ENCODE measurements at regions not wholly inside any gene's neighbourhood (a gene's known extent, or its start where the extent isn't known, plus 50 kb on each side); places are given as distances from the start of the nearest gene placed in this dataset.

- no peak overlapping the region for H3K27ac Mint-ChIP-seq
- no peak for DNase-seq (ENCODE audit: low spot score)
- H2AFZ ChIP-seq = no peak overlapping the region
Measured at GRCh38 chr7:113004726-113005454, 81.7 kb downstream of the GPR85 start.

More at GRCh38 chr7:113004726-113005454, 81.7 kb downstream of the GPR85 start:
- Mint-ChIP-seq H3K4me3 (no peak overlapping the region), H3K9me3 (no peaks in the 10 kb centered on the region), H3K4me1 (no peaks in the 10 kb centered on the region), H3K27me3 (ENCODE audit: insufficient read depth, low read depth, poor library complexity) (peaks cover 3% of the 10 kb centered on the region), H3K36me3 (ENCODE audit: low read depth) (no peaks in the 10 kb centered on the region)
- H3K27ac ChIP-seq (ENCODE audit: low read depth) = no peak overlapping the region
- no peaks in the 10 kb centered on the region for H3K4me1 ChIP-seq (ENCODE audit: insufficient read depth)
- no peaks in the 10 kb centered on the region for H3K36me3 ChIP-seq (ENCODE audit: insufficient read depth)
- H3K79me2 ChIP-seq (replicated peaks; ENCODE audit: insufficient read depth) = no peaks in the 10 kb centered on the region
- no peak overlapping the region for H3K4me3 ChIP-seq
- H3K27me3 ChIP-seq (ENCODE audit: insufficient read depth) = no peaks in the 10 kb centered on the region
- H4K20me1 ChIP-seq (replicated peaks; ENCODE audit: insufficient read depth) = no peaks in the 10 kb centered on the region
- H3K9me2 ChIP-seq (ENCODE audit: insufficient read depth) = peaks cover 17% of the 10 kb centered on the region
- no peak for TF ChIP-seq JUNB (IDR thresholded peaks at IDR 0.05; ENCODE audit: unreplicated experiment)
- TF ChIP-seq EZH2 (IDR thresholded peaks at IDR 0.05; ENCODE audit: low read depth, unreplicated experiment) = no peak
- no peak for TF ChIP-seq CREB1 (CRISPR knock-in tag; IDR thresholded peaks at IDR 0.05; ENCODE audit: low read depth)
- TF ChIP-seq, protein P1, sequence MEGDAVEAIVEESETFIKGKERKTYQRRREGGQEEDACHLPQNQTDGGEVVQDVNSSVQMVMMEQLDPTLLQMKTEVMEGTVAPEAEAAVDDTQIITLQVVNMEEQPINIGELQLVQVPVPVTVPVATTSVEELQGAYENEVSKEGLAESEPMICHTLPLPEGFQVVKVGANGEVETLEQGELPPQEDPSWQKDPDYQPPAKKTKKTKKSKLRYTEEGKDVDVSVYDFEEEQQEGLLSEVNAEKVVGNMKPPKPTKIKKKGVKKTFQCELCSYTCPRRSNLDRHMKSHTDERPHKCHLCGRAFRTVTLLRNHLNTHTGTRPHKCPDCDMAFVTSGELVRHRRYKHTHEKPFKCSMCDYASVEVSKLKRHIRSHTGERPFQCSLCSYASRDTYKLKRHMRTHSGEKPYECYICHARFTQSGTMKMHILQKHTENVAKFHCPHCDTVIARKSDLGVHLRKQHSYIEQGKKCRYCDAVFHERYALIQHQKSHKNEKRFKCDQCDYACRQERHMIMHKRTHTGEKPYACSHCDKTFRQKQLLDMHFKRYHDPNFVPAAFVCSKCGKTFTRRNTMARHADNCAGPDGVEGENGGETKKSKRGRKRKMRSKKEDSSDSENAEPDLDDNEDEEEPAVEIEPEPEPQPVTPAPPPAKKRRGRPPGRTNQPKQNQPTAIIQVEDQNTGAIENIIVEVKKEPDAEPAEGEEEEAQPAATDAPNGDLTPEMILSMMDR (conservative IDR thresholded peaks at IDR 0.05; ENCODE audit: low read depth in 2 of 2) = no peak
- no peak for TF ChIP-seq POLR2AphosphoS5 (IDR thresholded peaks at IDR 0.05; ENCODE audit: low read depth)
- no peak for TF ChIP-seq ZNF331 (CRISPR knock-in tag; IDR thresholded peaks at IDR 0.05; ENCODE audit: low read depth)
- TF ChIP-seq EZH2phosphoT487 (IDR thresholded peaks at IDR 0.05; ENCODE audit: unreplicated experiment) = no peak
- TF ChIP-seq NANOG (IDR thresholded peaks at IDR 0.05; ENCODE audit: borderline replicate concordance) = no peak
- TF ChIP-seq, protein P2, sequence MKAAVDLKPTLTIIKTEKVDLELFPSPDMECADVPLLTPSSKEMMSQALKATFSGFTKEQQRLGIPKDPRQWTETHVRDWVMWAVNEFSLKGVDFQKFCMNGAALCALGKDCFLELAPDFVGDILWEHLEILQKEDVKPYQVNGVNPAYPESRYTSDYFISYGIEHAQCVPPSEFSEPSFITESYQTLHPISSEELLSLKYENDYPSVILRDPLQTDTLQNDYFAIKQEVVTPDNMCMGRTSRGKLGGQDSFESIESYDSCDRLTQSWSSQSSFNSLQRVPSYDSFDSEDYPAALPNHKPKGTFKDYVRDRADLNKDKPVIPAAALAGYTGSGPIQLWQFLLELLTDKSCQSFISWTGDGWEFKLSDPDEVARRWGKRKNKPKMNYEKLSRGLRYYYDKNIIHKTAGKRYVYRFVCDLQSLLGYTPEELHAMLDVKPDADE (IDR thresholded peaks at IDR 0.05) = no peak
- TF ChIP-seq ZNF462 (CRISPR knock-in tag; IDR thresholded peaks at IDR 0.05) = no peak
- TF ChIP-seq, protein P3, sequence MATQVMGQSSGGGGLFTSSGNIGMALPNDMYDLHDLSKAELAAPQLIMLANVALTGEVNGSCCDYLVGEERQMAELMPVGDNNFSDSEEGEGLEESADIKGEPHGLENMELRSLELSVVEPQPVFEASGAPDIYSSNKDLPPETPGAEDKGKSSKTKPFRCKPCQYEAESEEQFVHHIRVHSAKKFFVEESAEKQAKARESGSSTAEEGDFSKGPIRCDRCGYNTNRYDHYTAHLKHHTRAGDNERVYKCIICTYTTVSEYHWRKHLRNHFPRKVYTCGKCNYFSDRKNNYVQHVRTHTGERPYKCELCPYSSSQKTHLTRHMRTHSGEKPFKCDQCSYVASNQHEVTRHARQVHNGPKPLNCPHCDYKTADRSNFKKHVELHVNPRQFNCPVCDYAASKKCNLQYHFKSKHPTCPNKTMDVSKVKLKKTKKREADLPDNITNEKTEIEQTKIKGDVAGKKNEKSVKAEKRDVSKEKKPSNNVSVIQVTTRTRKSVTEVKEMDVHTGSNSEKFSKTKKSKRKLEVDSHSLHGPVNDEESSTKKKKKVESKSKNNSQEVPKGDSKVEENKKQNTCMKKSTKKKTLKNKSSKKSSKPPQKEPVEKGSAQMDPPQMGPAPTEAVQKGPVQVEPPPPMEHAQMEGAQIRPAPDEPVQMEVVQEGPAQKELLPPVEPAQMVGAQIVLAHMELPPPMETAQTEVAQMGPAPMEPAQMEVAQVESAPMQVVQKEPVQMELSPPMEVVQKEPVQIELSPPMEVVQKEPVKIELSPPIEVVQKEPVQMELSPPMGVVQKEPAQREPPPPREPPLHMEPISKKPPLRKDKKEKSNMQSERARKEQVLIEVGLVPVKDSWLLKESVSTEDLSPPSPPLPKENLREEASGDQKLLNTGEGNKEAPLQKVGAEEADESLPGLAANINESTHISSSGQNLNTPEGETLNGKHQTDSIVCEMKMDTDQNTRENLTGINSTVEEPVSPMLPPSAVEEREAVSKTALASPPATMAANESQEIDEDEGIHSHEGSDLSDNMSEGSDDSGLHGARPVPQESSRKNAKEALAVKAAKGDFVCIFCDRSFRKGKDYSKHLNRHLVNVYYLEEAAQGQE (IDR thresholded peaks at IDR 0.05; ENCODE audit: unreplicated experiment) = no peak
- TF ChIP-seq ZNF114 (CRISPR knock-in tag; IDR thresholded peaks at IDR 0.05) = no peak
- no peak for TF ChIP-seq STAT1 (IDR thresholded peaks at IDR 0.05; ENCODE audit: unreplicated experiment)
- ATAC-seq = no peak
- no peak overlapping the region for H3K4me2 ChIP-seq
- no peaks in the 10 kb centered on the region for H3F3A ChIP-seq (replicated peaks; ENCODE audit: low read depth)

All from GM23338 (cell line).